NT2/D1 (cell line): ENCODE measurements at regions not wholly inside any gene's neighbourhood (a gene's known extent, or its start where the extent isn't known, plus 50 kb on each side); places are given as distances from the start of the nearest gene placed in this dataset.

ENCODE experiments used
- YY1 ChIP-seq: IDR thresholded peaks from 2 replicates; pipeline ENCODE4 v1.6.1; 2011; ENCODE audit not compliant: insufficient read length, insufficient read depth
- ZNF274 ChIP-seq: IDR thresholded peaks from 2 replicates; pipeline ENCODE4 v1.6.1; 2011; ENCODE audit warnings: mild to moderate bottlenecking, low read depth, low read length

DNA sequence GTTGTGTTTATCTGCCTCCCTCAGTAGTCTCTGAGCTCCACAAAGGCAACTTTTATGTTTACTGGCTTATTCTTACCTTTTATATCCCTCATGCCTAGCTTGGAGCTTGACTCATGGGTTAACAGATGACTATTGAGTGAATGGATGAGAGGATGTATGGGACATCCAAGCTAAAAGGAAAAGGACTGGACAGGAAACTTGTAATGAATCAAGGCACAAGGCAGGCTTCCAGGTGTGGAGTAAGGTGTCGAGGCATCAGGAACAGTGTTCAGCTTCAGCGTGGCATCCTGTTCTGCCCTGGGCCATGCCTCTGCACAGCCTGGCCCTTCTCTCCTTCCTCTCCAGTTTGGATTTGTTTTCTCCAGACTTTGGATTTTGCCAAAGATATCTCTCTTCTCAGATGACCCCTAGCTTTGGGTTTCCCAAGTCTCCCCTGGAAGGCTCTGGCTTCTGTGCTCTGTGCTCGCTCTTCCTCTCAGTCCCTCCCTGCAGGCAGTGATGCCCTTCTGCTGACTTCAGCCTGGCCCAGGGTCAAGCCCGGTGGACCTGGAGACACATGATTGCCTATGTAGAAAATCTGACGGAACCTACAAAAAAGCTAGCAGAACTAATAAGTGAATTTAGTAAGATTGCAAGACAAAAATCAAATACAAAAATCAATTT lies 367.3 kb downstream of the CXCL12 start:
- TF ChIP-seq ZNF274 (no peak), YY1 (no peak)
